Left renal pelvis (tissue), 4 donors: ENCODE measurements at regions not wholly inside any gene's neighbourhood (a gene's known extent, or its start where the extent isn't known, plus 50 kb on each side); places are given as distances from the start of the nearest gene placed in this dataset.

Source experiments
- DNase-seq, 4 donors: peaks; one replicate each; pipeline ENCODE4 v3.0.0-alpha.2; 2013; ENCODE audit warnings: low read depth in 4 of 4, low spot score in 3 of 4

DNA sequence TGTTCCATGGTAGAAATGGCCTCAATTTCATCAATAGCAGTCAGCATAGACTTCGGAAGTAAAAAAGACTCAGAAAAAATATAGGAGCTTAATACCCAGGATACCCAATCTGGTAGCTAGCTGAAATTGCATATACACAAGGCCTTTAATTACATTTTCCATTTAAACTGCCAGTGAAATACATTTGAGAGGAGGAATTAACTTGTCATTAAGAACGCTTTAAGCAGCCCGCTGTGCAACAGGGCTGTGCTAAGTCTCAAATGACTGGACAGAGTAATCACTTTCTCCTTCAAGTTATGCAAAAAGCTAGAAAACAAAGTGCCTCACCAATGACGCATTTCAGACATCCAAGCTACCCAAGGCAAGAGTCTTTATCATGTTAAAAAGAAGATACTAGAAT, 558.8 kb downstream of the MBD2 start:
- DNase-seq: no peak

- no peak for DNase-seq
Observed at GRCh38 chr18:53664575-53664974, 559.9 kb downstream of the MBD2 start.

GRCh38 chr18:53660306-53660705, 564.2 kb downstream of the MBD2 start:
- no peak for DNase-seq

DNA sequence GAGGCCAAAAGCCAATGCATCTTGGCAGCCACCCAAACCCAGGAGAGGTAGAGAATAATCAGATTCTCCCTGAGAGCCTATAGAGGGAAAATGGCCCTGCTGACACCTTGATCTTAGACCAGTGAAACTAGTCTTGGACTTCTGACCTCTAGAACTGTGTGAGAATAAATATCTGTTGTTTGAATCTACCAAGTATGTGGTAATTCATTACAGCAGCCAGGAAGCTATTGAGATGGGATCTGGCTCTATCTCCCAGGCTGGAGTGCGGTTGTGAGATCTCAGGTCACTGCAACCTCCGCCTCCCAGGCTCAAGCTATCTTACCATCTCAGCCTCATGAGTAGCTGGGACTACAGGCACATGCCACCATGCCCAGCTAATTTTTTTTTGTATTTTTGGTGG, 567.2 kb downstream of the MBD2 start:
- no peak for DNase-seq

- DNase-seq: no peak
Observed at GRCh38 chr18:53649621-53650020, 574.8 kb downstream of the MBD2 start.

DNA sequence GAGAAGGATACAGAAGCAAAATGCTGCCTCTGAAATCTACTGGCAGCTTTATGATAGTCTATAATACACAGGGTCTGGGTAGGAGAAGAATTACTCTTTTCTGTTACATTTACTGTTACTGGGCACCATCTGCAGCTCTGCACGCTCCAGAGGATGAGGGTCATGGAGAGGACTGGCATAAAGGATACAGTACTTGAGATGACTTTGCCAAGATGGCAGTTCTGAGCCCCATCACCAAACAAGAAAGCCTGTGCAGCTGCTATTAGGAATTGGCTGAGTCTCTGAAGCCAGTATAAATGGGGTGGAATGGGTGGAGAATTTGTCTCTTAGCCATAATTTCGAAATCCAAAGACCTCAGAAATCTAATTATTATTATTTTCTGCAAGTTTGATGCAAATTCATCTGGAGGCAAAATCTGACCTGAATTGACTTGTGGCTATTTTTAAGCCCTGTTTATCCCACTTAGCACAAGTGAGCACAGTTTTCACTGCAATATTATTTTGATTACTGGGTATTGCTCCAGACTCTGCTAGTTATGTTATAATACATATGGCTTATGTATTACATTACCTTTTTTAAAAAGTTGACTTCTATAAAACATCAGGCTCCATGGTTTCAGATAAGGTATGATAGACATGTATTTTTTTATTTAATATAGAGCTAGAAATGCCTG, 579.5 kb downstream of the MBD2 start:
- DNase-seq: no peak

DNA sequence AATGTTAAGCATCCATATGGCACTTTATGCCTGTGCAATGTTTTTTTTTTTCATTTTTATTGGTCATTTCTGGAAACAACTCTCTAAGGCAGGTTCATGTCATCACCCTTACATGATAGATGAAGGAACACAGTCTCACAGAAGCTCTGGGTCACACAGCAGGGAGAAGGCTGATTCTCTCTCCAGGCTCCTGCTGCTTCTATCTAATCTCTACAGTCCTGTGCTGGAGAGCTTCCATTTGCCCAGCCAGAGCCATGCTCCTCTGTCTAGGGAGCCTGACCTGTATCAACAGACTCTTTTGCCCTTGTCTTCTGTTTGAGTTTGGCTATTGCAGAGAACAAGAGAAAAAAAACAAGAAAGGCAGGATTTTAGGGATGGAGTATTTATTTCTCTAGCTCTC, 584.8 kb downstream of the MBD2 start:
- DNase-seq: no peak

DNA sequence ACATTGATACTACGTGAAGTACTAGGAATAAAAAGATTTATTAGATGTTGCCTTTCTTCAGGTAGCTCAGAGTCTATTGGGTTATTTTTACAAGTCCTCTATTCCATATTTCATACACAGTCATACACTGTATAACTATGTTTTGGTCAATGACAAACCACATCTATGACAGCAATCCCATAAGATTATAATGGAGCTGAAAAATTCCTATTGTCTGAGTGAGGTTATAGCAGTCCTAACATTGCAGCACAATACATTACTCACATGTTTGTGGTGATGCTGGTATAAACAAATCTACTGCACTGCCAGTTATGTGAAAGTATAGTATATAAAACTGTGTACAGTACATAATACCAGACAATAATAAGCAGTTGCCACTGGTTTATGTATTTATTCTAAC, 595.1 kb downstream of the MBD2 start:
- no peak for DNase-seq

GRCh38 chr18:53625997-53626599, 598.4 kb downstream of the MBD2 start:
- no peak for DNase-seq

- no peak for DNase-seq
Observed at GRCh38 chr18:53610957-53611356, 613.5 kb downstream of the MBD2 start.

DNA sequence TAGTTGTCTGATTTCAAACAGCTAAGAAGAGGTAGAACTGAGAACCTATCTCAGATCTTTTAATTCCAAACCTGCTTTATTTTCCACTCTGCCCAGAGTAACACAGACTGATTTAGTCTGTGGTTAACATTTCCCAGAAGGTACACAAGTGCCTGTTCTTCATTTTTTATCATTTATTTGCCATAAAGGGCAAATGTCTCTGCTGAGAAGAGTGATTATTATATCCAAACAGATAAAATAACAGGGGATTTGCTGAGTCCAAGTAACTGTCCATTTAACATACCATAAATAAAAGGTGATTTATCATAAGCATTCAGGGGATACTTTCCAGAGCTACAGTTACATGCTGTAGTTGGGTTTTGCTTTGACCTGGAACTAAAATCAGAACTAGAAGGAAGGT, 617.7 kb downstream of the MBD2 start:
- no peak for DNase-seq

- DNase-seq: no peak
Observed at GRCh38 chr18:53605198-53605597, 619.3 kb downstream of the MBD2 start.

GRCh38 chr18:53603276-53603675, 621.2 kb downstream of the MBD2 start:
- DNase-seq: no peak

DNA sequence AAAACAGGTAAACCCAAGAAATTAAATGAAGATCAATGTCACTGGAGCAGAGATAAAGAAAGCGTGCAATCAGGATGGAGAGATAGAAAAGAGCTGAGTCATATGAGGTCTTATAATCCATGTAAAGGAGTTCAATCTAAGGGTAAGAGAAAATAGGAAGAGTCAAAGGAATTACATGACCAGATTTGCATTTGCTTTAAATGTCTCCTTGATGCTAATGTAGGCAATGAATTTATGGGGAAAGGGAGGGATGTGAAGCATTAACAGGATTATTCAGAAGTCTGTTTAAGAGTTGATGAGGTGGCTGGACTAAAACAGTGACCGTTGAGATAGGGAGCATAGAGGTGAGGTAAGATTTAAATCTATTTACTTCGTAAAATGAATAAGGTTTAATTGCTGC, 623.1 kb downstream of the MBD2 start:
- no peak for DNase-seq

GRCh38 chr18:53586923-53587322, 637.5 kb downstream of the MBD2 start:
- no peak for DNase-seq
